GM10248 (cell line): ENCODE measurements at regions not wholly inside any gene's neighbourhood (a gene's known extent, or its start where the extent isn't known, plus 50 kb on each side); places are given as distances from the start of the nearest gene placed in this dataset.

ENCODE experiments used
- CTCF ChIA-PET: fragments of 300-600 bp; sonication (Branson Sonifier 250); formaldehyde crosslinking; extraction: SDS; loops from one replicate; lab custom pipeline; 2021; ENCODE audit warnings: antibody characterized with exemption; lab: Yijun Ruan, JAX
- POLR2A ChIA-PET: fragments of 350-650 bp; sonication (Branson Sonifier 250); formaldehyde crosslinking; extraction: SDS; loops from one replicate; lab custom pipeline; 2020; ENCODE audit warnings: antibody characterized with exemption; lab: Yijun Ruan, JAX
- DNase-seq: peaks from one replicate; pipeline ENCODE4 v3.0.0; 2012; ENCODE audit errors: extremely low spot score
- TF ChIP-seq, protein P1 (sequence below): IDR thresholded peaks from 2 replicates; pipeline ENCODE4 v1.5.1; 2012; ENCODE audit warnings: mild to moderate bottlenecking, low read depth; ENCODE audit errors: extremely low read depth, missing control alignments, control extremely low read depth

DNA sequence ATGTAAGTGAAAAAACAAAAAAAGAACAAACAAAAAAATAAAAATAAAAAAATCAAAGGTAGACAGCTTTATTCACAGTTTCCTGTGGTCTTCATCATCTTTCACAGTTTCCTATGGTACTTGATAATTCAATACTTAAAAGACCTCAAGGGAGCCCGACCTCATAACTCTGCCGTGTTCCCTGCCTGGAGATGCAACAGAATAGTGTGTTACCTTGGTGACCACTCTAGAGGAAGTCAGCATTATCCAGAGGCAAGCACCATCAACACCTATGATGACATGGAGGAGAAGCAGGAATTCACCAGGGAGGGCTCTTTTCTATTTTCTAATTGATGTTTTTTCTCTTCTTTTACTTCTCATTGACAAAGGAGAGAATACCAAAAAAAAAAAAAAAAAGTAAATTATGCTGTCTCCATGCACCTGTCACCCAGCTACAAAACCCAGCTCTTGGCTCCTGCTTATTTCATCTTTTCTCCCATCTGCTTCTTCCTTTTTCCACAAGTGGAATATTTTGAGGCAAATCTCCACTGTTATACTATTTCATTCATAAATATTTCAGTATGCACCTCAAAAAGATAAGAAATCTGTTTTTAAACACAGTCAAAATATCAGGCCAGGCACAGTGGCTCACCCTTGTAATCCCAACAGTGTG is 95.8 kb upstream of the STXBP5 start:
- no peak for DNase-seq
- ChIA-PET CTCF (no interaction called here), POLR2A (no interaction called here)
- TF ChIP-seq, protein P1, sequence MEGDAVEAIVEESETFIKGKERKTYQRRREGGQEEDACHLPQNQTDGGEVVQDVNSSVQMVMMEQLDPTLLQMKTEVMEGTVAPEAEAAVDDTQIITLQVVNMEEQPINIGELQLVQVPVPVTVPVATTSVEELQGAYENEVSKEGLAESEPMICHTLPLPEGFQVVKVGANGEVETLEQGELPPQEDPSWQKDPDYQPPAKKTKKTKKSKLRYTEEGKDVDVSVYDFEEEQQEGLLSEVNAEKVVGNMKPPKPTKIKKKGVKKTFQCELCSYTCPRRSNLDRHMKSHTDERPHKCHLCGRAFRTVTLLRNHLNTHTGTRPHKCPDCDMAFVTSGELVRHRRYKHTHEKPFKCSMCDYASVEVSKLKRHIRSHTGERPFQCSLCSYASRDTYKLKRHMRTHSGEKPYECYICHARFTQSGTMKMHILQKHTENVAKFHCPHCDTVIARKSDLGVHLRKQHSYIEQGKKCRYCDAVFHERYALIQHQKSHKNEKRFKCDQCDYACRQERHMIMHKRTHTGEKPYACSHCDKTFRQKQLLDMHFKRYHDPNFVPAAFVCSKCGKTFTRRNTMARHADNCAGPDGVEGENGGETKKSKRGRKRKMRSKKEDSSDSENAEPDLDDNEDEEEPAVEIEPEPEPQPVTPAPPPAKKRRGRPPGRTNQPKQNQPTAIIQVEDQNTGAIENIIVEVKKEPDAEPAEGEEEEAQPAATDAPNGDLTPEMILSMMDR = no peak

GRCh38 chr6:147109707-147110106 is 94.5 kb upstream of the STXBP5 start:
- no peak for DNase-seq
- POLR2A ChIA-PET = no interaction called here
- CTCF ChIA-PET = interaction anchor here (1.6 kb wide), 1 partner anchor 12 kb away, joined by 5 read pairs; no protein-coding TSS in a partner anchor
- TF ChIP-seq, protein P1 = no peak

- ChIA-PET POLR2A (no interaction called here), CTCF (interaction anchor here (1.0 to 1.1 kb wide), 2 partner anchors 8 to 10 kb away, joined by 3 read pairs; no protein-coding TSS in a partner anchor)
- DNase-seq = no peak
- TF ChIP-seq, protein P1 = no peak
These were observed 88.2 kb upstream of the STXBP5 start for GRCh38 chr6:147116056-147116455.

DNA sequence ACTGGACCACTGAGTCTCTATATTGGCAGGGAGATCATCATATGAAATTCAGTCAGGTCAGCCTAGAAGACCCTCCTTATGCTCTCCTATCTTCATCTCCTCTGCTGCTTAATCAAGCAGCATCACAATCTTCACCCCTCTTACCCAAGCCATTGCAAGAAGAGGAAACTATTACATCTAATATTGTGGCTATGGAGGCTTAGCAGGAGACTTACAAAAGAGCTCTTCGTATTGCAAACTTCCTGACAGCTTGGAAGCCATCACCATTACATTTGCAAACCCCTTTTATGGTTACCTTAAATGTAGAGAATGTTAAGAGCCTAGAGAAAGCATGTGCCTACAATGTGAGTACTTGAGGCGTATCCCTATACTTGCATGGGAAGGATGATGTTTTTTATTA is 87.2 kb upstream of the STXBP5 start:
- no peak for DNase-seq
- TF ChIP-seq, protein P1 = no peak
- CTCF ChIA-PET = no interaction called here
- POLR2A ChIA-PET = no interaction called here

GRCh38 chr6:147117580-147117979 is 86.6 kb upstream of the STXBP5 start:
- CTCF ChIA-PET = no interaction called here

DNA sequence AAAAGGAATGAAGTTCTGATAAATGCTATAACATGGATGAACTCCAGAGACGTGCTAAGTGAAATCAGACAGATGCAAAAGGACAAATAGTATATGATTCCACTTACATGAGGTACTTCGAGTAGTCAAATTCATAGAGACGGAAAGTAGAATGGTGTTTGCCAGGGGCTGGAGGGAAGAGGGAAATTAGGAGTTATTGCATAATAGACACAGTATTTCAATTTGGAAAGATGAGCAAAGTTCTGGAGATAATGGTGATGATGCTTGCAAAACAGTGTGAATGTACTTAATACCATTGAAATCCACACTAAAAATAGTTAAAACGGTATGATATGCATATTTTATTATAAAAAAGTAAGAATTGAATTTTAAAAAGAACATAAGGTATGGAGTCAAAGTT is 84.9 kb upstream of the STXBP5 start:
- TF ChIP-seq, protein P1 = no peak
- ChIA-PET CTCF (no interaction called here), POLR2A (no interaction called here)
- DNase-seq = no peak

More at GRCh38 chr6:147117580-147117979, 86.6 kb upstream of the STXBP5 start:
- TF ChIP-seq, protein P1 = no peak
- DNase-seq = no peak
- POLR2A ChIA-PET = no interaction called here
